Bone marrow (tissue), 2 donors: ENCODE measurements at regions not wholly inside any gene's neighbourhood (a gene's known extent, or its start where the extent isn't known, plus 50 kb on each side); places are given as distances from the start of the nearest gene placed in this dataset.
A peak's percentile ranks its signal among the peaks of the same experiment; 100 is the strongest.

ENCODE experiments used
- DNase-seq, 2 donors: peaks; one replicate each; lab custom pipeline; 2025; lab: John Stamatoyannopoulos, UW

DNA sequence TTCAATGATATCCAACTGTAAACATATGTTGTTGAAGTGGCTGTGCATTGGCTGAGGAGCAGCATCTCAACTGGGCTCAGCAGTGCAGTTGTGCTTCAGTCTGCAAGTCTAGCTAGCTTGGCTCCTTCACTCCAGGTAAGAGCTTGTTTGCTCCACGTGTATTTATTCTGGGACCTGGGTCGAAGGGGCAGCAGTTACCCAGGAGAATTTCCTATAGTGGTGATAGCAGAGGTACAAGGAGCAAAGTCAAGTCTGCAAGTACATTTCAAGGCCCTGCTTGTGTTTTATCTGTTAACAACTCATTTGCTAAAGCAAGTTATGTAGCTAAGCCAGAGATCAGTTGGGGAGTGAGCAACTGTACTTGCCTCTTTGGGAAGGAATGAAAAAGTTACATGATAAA, 286.2 kb upstream of the UMPS start:
- DNase-seq: no peak

DNA sequence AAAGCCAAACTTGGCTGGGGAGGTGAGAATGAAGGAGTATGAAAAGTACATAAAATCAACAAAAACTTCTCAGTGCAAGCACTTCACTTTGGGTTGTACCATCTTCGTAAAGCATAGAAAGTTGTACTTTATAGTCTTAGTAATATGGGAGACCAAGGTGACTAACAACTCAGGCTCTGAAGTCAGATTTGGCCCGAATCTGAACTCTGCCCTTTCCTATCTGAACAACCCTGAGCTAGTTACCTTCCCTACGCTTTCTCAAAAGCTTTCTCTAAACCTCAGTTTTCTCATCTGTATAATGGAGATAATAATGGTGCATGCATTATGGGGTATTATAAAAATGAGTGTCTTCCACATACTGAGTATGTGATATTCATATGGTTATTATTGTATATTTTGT, 285.4 kb upstream of the UMPS start:
- DNase-seq: no peak

DNA sequence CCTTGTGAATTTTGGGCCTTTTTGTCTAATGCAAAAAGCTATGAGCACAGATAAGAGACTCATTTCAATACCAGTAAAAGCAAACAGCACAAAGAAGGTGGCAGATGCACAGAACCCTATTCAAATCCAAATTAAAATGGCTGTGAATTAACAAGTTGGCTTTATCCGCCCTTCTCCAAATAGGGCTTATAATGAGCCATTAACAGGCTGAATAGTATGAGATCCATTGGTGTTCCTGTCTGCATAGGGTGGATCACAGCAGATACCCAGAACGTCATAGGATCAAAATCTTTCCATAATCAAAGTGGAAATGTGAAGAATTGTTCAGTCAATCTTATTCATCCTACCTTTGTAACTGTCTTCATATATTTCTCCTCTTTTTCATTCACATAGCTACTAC, 282.4 kb upstream of the UMPS start:
- no peak for DNase-seq

DNA sequence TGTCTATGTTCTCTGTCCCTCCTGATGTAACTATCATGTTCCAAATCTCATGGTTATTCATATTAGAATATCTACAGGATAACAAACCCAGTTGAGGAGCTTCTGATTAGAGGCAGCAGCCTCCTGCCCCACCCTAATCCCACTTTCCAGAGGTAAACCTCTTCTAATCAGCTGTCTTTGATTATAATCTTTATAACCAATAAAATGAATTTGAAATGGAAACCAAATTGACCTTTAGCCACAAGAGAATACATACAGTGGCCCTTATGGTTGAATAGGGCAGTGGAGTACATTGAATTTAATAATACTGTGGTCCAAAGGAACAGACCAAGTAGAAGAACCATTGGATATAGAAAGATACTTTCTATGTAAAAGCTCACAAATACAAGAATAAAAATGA, 281.3 kb upstream of the UMPS start:
- DNase-seq: no peak

DNA sequence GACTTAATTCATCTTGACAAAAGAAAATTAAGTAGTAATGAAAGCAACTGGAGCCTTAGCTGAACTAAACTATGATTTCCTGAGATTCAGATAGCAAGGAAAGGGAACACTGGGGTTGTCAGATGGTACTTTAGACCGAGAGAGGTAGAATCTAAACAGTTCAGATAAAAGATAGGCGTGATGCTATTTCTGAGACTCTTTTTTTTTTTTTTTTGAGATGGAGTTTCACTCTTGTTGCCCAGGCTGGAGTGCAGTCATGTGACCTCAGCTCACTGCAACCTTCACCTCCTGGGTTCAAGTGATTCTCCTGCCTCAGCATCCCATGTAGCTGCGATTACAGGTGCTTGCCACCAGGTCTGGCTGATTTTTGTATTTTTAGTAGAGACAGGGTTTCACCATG, 279.9 kb upstream of the UMPS start:
- DNase-seq: no peak

DNA sequence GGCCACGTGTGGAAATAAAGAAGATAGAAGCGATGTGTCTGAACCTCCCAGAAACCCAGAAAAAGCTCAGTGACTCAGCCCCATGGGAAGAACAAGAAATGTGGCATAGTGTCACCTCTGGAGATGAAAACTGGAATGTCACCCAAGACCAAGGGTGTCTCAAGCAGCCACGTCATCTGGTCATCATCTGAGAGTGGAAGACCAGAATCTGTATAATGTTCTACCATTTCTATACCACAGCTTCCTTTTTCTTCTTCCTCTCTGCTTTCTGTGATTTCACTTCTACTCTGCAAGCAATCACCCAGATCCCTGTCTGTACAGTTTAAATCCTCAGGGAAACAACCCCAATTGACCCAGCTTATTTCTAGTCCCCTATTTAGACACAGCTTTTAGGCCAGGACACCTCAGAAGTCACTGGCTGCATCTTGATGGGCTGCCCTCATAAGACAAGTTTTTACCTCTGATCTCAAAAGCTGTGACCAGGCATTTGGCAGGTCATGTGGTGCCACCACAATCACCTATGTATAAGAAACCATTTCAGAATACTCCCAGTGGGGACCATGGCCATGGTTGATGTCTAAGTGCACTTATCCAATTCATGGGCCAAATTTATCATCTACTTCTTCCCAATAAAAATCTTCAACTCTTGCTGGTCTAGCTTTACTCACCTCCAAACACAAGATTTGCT, 278.5 kb upstream of the UMPS start:
- DNase-seq: no peak

DNA sequence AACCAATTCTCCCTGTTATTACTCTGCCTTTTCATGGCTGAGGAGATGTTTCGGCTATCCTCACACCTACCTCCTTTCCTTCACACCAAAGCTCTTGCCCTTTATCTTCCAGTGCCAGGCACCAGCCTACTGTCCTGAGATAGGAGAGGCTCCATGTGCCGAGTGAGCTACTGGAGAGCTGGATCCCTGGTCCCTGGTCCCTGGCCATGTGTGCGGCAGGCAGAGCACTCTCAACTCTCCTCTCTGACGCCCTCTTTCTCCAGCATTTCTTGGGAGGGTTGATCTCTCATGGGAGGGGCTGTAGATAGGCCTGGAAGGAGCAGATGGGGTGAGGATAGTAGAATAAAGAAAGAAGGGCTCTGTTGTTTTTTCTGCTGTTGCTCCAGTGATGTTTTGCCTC, 277.1 kb upstream of the UMPS start:
- no peak for DNase-seq

DNA sequence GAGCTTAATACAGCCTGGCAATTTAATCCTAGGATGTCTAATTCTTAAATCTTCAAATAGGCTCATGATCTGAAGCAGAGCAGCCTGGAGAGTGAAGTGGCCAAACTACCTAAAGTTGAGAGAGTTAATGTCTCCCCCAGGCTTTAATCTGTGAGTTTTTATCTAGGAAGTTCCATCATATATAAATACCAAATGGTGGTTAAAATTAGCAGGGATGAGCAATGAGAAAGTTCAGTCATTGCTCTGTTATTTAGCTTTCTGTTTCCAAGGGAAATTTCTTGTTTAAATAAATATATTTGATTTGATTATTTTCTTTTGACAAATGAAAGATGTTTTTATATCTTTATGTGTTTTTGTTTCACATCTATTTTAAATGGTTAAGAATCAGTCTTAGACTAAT, 274.4 kb upstream of the UMPS start:
- no peak for DNase-seq

DNA sequence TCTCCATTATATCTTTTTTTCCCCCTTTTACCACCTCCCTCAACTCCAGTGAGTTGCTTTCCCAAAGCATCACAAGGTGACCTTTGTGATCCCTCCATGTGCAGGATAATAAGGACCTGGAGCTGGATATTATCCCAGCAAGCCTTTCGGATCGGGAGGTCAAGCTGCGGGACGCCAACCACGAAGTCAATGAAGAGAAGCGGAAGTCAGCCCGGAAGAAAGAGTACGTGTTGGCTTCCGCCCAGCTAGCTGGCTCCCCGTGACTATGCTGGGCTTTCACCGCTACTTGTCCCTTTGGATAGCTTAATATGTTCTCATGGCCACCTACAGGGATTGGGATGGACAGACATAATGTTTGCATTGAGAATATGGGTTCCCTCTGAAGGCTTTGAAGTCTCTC, 273.7 kb upstream of the UMPS start:
- no peak for DNase-seq

DNA sequence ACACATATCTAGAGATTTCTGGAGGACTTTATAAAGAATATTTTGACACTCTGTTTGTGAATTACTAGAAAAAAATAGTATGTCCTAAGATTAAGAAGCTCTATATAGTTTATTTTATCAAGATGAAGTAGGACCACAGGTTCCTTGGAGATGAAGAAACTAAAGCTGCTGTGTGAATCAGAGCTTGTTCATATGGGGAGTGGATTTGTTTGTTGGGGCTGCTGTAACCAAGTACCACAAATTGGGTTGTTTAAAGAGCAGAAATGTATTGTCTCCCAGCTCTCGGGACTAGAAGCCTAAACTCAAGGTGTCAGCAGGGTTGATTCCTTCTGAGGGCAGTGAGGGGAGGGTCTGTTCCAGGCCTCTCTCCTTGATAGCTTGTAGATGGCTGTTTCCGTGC, 270.6 kb upstream of the UMPS start:
- DNase-seq: no peak

DNA sequence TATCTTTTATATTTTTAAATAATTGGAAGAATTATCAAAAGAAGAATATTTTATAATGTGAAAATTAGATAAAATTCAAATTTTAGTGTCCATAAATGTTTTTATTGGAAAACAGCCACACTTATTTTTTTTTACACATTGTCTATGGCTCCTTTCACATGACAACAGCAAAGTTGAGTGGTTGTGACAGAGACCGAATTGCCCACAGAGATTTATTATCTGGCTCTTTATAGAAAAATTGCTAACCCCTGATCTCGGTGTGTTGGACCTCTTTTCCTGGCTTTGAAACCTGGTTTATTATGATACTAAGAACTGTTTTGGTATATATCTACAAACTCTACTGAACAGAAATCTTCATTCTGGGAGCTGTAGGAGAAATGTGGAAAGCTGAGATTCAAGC, 269.1 kb upstream of the UMPS start:
- DNase-seq: no peak

DNA sequence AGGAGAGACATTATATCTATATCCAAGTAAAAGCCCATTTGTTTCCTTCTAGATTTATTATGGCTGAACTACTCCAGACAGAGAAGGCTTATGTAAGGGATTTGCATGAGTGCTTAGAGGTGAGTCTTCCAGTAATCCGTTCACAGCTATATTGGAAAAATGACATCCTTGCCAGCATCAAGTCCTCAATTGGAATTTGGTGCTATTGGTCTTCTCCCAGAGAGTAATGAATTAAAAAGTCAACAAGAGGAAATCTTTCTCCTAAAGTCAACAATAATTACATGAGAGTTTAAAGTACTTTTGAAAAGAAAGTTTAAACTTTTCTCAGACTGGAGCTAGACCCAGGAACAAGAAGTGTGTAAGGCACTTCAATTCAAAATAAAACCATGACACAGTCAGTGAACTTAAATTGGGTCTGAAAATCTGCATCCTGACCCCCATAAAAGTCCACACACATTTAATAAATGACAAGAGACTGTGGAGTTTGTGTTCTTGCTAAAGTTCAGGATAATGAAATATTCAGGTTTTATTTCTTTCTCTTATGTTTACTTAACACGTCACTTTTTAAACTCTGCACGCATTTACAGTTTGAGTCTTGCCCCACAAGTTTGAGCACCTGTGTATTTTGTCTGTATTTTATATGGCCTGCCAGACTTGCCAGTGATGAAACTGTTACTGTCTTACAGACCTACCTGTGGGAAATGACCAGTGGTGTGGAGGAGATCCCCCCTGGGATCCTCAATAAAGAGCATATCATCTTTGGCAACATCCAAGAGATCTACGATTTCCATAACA, 268.2 kb upstream of the UMPS start:
- no peak for DNase-seq

DNA sequence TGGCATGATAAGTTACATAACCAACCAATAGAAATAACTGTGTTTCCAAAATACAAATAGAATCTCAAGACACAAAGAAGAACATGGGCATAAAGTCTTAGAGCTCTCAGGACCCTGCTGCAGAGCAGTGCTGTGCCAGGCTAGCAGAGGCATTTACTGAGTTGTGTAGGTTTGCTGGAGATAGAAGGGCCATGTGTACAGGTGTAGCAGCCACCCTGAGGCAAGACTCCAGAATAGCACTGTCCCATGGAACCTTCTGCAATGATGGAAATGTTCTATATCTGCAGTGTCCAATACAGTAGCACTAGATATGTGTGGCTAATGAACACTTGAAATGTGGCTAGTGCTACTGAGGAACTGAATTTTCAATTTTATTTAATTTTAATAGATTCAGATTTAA, 267.0 kb upstream of the UMPS start:
- DNase-seq: no peak

DNA sequence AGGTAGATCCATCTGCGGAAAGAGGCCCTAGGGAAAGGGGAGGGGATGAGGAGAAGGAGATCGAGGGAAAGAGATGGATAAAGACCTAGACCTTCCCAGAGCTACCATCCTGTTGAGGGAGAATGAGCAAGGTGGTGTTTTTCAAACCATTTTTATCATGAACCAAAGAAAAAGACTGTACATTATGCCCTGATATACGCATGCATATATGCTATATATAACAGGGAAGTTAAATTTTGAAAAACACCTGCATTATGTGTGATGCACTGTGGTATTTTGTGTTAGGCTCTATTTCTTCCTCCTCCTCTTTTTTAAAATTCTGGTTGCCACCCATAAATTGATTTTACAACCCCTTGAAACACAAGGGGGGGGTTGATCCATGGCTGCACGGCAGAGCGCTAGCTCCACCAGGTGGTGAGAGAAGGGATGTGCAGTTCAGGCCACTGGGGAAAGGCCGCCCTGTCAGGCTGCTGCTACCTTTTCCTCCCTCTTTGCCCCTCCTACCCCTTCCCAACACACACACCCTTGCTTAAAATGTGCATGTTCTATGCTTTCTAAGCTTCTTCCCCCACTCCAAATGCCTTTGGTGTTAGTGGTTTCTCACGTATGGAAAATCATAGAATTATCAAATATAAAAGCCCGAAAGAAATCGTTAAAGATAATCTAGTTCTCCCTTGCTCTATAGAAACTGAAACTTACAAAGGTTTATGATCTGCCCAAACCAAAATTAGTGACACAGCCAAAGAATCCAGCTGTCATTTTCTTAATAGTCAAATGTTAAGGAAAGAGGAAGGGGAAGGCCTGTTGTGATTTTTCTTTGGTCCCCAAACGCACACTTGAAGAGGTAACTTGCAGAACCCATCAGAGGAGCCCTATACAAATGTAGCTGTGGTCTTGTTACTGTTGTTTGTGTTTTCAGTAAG, 262.0 kb upstream of the UMPS start:
- DNase-seq: peak in 1 of 2 donors; percentile 10

DNA sequence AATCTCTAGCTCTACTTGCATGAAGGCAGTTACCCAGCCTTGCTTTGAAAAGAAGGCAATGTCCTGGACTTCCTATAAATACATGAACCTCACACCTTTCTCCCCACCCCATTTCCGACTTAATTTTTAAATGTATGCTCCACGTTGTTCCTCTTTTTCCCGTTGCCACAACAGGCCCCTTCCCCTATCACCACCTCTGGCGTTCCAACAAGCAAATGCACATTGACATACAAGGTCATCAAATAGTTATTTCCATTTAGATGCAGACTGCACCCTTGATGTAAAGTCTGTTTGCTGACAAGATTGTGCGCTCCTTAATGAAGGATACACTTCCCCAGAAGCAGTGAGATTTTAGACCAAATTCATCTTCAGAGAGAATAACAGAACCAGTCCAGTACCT, 260.7 kb upstream of the UMPS start:
- no peak for DNase-seq

DNA sequence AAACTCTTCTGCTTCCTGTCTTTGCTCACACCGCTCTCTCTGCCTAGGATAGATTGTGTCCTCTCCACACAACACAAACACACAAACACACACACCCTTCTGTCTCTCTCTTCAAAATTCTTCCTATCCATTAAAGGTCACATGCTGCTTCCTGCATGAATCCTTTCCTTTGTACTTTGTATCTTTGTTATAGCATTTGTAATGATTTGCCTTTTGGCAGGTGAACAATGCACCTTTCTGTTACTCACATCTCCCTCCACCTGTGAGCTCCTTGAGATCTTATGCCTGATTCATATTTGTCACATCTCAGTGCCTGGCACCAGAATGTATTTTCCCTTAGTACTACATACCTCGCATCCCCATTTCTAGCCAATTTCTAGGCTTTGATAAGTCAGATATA, 251.4 kb upstream of the UMPS start:
- DNase-seq: no peak

DNA sequence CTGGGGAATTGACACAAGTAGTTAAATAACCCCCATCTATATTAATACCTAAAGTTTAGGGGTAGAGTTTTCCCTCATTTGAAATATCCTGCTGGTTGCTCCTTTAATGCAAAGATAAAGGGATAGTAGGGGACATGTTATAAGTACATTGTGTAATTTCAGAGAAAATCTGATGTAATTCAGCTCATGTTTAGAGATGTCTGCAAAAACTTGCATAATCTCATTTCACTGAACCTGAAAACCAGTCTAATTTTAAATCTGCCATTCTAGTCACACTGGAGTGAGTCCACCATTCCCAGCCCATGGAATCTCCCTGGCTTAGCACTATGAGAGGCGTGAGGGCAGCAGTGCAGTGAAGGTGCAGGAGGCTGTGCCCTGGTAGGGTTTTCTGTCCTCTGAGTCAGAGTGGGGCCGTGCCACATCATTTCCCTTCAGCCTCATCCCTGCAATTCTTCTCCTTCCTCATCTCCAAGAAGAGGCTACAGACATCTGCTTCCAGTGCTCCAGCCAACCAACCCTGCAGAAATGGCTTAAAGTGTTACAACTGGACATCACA, 246.3 kb upstream of the UMPS start:
- no peak for DNase-seq

DNA sequence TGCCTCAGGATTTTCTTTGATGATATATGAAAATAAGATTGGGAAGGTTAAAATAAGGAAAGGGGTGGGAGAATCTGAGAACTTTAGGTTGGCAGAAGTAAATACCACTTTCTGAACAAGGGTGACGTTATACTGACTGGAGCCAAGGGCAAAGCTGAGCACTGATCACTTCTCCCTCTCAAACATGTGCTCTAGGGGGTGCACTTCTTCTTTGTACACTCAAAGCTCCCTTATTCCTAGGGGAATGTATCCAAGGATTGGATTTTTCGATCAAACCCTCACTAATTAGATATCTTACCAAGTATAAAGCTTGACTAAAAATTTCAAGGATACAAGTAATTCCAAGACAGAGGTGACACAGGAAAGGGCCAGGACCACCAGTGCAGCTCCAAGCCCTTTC, 243.9 kb upstream of the UMPS start:
- DNase-seq: no peak

DNA sequence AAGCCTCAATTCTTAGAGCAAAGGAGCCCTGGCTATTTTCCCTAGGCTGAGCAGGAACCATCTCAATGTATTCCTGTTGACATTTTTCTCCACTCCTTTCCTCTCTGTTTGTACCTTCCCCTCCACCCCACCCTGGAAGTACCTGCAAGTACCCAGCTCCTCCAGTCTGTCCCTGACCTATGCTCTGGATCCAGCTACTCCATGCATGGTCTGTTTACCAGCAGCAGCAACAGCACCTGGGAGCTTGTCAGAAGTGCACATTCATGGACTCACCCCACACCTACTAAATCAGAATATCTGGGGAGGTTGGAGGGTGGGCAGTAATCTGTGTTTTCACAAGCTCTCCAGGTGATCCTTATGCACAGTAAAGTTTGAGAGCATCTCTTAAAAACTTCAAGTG, 240.7 kb upstream of the UMPS start:
- no peak for DNase-seq

DNA sequence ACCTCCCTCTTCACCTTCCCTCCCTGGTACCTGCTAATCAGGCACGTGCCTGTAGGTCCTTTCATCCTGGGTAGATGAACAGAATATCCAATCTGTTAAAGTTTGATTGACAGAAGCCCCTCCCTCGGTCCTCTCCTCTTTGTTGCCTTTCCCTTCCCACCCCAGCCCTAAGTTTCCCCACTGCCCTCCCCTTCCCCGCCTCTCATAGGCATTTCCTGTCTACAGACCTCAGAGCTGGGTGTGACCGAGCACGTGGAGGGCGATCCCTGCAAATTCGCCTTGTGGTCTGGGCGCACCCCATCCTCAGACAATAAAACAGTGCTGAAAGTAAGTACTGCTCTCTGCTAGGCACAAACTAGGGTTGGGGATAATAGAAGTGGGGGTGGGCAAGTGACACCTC, 239.2 kb upstream of the UMPS start:
- no peak for DNase-seq

DNA sequence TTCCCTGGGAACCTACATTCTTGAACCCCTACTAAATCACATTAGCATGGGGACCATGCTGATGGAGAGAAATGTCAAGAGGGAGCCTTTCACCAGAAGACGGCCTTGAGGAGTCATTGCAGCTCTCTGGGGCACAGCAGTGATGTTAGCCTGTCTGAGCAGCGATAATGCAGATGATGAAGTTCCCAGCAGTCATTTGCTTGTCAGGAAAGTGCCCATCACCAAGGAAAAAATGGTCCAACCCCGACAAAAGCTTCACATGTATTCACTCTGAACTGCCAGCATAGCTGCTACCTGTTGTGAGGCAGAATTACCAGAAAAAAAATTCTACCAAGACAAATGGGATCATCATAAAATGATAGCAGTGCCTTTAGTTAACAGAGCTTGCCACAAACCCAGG, 238.4 kb upstream of the UMPS start:
- no peak for DNase-seq

DNA sequence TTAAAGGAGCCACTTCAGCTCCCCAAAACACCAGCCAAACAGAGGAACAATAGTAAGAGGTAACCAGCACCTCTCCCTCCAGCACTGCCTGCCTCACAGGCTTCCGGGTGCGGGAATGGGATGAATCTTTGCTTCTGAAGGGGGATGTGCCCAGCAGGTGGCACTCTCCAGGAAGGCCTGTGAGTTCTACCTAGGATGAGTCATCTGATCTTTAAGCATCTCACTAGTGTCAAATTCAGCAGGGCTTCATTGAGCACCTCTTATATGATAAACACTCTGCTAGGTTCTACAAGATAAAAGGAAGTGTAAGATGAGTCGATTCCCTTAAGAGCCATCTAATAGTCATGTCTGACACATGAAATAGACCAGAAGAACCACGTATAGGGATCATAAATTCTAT, 237.4 kb upstream of the UMPS start:
- no peak for DNase-seq

DNA sequence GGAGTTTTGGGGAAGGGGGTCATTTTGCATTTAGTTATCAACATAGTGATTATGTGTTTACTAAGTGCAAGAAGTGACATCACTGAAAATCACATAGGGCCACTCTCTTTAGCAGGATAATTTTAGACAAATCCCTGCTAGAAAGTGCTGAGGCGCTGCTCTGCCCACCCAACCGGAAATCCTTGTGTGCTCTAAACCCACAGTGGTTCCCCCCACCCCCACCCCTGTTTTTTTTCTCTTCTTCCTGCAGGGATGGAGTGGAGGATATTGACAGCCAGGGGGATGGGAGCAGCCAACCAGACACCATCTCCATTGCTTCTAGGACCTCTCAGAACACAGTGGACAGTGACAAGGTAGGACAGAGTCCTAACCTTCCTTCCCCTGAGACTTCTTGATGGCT, 234.2 kb upstream of the UMPS start:
- DNase-seq: no peak
